NCI-H526 treated with DMSO at 0.1 percent for 48 hours (cell line): ENCODE measurements at regions not wholly inside any gene's neighbourhood (a gene's known extent, or its start where the extent isn't known, plus 50 kb on each side); places are given as distances from the start of the nearest gene placed in this dataset.

ENCODE experiments used
- DNase-seq: peaks from one replicate; lab custom pipeline; 2025; lab: John Stamatoyannopoulos, UW

DNA sequence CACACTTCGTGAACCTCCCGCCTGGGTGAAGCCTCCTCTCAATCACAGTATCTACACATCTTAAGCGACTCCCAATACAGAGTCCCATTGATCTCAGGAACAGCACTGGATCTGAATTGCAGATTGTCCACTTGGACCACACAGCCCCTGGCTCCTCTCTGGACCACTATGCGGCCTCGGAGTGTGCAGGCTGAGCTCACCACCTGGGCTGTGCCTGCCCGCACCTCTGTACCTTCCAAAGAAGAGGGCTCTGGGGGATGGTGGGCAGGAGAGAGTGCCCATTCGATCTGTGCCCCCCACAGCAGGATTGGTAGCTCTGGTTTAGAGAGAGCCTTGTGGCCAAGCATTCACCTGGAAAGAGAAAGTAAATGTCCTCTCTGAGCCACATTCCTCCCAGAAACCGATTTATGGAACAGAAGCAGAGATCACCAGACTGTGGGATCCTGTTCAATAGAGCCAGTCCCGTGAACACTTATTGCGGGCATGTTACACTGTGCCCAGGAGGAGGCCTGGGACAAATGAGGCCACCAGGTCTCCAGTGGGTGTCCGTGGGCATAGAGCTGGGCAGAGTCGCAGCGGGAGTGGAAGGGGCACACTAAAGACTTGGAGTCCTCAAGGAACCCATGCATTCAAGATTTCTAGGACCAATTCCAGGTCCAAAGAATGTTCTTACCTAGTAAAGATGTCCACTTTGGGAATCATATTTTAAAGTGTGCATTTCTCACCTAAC lies 141.6 kb upstream of the SOX1 start:
- no peak for DNase-seq

DNA sequence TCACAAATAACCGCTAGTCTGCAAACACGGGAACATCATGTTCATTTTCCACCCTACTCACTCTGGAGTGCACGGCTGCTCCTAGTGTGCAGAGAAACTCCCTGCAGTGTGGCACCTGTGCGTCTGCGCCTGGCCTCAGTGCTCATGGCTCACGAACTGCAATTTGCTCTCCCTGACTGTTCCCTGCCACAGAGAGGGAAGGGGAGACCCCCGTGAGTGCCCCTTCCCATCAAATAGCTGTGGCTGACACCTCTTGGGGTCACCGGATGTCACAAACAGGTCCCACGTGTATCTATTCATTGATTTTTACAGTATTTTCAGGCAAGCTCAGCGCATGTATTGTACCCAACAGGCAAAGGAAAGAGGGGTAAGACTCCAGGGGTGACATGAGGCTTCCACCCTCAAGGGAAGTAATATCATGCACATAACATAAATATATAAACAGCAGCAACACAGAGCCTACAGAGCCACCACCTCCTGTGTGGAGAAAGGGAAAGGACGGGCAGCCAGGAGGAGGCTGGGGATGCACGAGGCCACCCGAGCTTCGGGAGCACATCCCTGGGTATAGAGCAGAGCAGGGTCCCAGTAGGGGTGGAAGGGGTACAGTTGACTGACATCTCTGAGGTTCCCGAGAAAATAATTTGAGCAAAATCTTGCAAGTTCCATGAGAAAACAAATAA lies 140.3 kb upstream of the SOX1 start:
- no peak for DNase-seq

DNA sequence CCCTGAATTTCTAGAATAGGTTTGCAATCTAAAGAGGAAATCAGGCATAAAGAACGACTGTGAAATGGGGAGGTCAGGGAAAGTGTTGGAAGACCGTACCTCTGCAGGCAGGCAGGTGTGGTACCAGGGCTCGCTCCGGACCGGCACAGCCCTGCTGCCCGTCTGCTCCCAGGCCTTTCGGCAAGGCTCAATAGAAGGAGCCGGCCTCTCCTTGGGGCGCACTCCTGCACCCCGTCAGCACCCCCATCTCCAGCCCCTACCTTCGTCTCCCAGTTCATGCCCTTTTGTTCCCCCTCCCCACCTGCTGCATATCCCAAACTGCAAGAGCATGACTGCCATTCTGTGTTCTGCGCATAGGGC lies 139.8 kb upstream of the SOX1 start:
- no peak for DNase-seq

GRCh38 chr13:111929036-111929616 lies 137.8 kb upstream of the SOX1 start:
- no peak for DNase-seq

- no peak for DNase-seq
Observed at GRCh38 chr13:111936267-111936925, 130.6 kb upstream of the SOX1 start.

DNA sequence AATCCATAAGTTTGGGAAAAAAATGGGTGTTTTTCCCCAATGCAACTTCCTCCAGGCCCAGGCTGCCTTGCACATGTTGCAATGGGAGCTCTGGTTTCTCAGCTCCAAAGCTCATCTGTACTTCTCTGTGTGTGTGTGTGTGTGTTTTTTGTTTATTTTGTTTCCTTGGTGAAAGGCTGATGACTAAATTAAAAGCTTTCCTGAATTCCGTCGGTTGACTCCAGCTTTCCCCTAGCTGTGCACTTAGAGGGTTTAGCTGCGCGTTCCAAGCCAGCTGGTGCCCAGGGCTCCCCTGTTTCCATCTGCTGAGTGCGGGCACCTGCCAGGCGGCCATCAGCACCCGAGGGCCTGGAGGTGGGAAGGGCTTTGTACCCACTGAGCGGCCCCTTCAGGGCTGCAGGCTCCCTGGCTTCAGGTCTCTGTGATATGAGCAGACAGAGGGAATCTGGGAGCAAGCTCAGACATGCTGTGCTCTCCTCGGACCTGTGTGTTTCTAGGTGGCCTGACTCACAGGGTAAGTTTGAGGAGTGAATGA lies 129.1 kb upstream of the SOX1 start:
- peak; percentile 40 for DNase-seq

GRCh38 chr13:111938741-111939665 lies 127.9 kb upstream of the SOX1 start:
- no peak for DNase-seq

- DNase-seq: no peak
Observed at GRCh38 chr13:111939666-111940278, 127.2 kb upstream of the SOX1 start.

GRCh38 chr13:111940892-111941291 lies 126.1 kb upstream of the SOX1 start:
- no peak for DNase-seq

DNA sequence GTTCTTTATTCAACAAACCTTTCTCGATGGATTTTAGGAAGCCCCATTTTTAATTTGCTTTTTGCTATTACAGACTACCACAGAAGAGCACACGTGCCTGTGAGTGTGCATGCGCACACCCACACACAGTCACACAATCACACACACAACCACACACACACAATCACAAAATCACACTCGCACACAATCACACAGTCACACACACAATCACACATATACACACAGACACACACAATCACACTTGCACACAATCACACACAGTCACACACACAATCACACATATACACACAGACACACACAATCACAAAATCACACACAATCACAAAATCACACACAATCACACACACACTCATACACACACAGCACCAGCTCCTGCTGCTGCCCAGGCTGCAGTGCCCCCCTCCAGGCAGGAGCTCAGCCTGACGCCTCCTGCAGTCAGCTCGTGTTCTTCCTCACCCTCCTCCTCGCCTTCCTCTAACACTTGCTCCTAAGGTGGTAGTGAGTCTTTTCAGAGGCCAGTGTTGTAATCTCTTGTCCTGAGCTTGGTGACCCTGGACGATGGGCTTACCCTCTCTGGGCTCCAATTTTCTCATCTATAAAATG lies 125.0 kb upstream of the SOX1 start:
- no peak for DNase-seq

- no peak for DNase-seq
Observed at GRCh38 chr13:111943229-111943795, 123.6 kb upstream of the SOX1 start.

DNA sequence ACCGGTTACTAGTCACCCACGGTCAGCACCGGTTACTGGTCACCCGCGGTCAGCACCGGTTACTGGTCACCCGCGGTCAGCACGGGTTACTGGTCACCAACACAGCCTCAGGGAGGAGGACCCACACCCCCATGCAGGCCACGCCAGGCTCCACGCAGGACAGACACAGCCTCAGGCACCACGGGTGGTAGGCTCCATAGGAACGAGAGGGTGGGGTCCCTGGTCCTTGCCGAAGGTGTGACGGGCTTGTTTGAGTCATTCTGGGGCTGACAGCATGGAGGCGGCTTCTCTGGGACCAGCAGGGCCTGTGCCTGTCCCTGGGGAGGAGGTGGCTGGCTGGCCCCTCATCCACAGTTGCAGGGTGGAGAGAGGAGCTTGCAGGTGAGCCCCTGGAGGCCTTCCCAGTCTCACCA lies 122.8 kb upstream of the SOX1 start:
- DNase-seq: no peak

DNA sequence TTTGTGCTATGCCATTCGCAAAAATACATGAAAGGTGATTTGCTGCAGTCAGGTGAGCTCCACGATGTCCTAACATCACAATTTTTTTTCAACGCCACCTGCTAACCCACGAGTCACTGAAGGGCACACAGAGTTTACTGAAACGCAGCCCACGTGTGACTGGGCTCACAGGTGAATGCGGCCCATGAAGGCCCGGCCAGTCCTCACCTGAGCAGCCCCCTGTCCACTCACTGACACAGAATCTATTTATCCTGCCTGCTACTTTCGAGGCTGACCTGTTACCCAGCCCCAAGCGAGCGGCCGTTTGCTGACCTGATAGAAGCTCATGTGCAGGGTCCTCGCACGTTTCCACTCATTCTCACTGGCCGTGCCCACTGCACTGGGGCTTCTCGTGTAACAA lies 121.9 kb upstream of the SOX1 start:
- no peak for DNase-seq

GRCh38 chr13:111946214-111946613 lies 120.7 kb upstream of the SOX1 start:
- DNase-seq: no peak

DNA sequence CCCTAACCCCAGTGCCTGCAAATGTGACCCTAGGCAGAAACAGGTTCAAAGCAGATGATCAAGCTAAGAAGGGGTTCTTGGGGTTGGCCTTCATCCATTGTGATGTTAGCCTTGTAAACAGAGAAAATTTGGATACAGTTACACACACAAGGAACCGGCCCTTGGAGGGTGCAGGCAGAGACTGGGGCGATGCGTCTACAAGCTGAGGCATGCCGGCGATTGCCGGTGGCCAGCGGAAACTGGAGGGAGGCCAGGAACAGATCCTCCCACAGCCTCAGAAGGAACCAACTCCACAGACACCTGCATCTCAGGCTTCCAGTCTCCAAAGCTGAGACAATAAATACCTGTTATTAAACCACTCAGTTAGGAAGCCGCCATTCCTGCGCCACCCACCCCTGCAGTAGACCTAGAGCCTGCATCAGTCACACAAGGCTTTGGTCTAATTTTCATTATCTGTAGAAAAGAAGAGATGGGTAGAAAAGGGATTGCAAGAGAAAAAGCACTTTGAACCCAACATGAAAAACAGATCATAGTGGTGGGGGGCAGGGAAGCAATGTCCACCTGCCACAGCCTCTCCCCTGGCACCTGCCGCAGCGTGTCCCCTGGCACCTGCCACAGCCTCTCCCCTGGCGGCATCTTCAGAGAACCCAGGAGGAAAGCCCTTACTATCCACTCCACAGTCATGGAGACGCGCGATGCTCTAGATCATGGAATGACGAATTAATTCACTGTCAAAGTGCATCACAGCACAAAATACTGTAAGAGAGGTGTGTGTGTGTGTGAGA lies 119.7 kb upstream of the SOX1 start:
- no peak for DNase-seq

GRCh38 chr13:111947876-111948275 lies 119.1 kb upstream of the SOX1 start:
- no peak for DNase-seq

GRCh38 chr13:111948281-111948680 lies 118.7 kb upstream of the SOX1 start:
- no peak for DNase-seq

DNA sequence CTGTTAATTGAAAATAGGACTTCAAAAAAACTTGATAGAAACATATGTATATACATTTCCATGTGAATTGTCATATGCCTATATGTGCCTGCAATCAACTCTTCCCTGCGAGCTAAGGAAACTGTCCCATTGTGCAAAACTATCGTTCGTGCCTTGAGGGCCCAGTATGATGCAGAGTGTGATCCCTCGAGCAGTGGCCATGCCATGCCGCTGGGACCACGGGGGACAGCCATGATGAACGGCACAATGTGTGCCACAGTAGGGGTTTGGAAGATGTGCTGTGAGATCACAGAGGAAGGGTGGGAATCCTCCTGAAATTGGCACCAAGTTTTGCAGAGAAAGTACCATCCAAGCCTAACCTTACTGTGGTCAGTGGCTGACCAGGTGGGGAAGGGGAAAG lies 118.1 kb upstream of the SOX1 start:
- no peak for DNase-seq

- DNase-seq: no peak
Observed at GRCh38 chr13:111949311-111949710, 117.6 kb upstream of the SOX1 start.

GRCh38 chr13:111950697-111951096 lies 116.3 kb upstream of the SOX1 start:
- DNase-seq: no peak
